ENCODE measurements at regions not wholly inside any gene's neighbourhood (a gene's known extent, or its start where the extent isn't known, plus 50 kb on each side); places are given as distances from the start of the nearest gene placed in this dataset.
"Not testable (repeated sequence)": the region's sequence is repeated elsewhere in the genome, so short reads cannot be mapped to it uniquely, and the experiment has no call there.

DNA sequence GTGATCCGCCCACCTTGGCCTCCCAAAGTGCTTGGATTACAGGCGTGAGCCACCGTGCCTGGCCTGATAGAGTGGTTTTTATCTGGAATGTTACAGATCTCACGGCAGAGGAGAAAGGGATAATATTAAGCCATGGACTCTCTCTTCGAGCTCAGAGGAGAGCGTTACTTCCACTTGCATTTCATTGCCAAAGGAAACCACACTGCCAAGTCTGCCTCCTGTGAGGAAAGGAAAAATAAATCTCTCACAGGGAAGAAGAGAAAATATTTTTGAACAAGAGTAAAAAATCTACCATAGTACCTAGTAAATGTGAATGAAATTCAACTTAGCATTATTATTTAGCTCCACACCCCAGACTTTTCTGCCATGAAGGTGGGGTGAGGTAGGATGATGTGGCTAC lies 319.2 kb upstream of the PRICKLE1 start:
- DNase-seq = no peak

DNA sequence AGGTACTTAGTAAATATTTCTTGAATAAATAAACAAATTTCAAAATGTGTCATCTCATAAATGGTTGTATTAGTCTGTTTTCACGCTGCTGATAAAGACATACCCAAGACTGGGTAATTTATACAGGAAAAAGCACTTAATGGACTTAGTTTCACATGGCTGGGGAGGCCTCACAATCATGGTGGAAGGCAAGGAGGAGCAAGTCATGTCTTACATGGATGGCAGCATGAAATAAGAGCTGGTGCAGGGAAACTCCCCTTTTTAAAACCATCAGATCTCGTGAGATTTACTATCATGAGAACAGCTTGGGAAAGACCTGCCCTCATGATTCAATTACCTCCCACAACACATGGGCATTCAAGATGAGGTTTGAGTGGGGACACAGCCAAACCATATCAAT lies 317.3 kb upstream of the PRICKLE1 start:
- DNase-seq = not testable (repeated sequence)

- no peak for DNase-seq
These were observed 315.8 kb upstream of the PRICKLE1 start for GRCh38 chr12:42905419-42905705.

DNA sequence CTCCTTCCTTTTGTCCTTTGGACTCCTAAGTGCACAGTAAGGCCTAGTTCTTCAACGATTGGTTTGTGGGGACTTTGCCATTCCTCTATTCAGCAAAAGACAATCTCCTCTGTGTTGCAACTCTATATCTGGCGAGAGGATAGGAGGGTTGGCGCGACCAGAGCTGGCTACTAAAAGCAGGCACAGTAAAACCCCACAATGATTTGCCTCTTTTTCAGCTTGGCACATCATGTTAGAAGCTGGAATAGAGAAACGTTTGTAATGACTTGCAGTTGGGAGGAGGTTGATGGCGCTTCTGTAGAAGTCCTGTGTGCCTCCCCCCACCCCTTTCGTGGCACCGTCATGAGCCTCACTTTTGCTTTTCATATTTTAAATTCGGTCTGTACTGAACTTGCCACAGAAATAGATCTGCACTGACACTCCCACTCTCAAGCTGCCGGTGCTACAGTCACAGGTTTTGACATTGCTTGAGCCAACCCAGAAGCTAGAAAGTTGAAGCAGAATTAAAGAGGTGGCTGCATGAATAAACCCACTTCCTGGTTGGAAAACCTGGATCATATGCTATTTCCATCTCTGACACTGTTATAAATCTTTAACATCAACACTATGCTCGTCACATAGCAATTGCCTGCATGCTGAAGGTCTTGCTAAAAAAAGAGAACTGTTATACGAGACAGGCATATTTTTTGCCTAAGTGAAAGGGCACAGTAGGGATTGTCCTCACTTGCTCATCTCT lies 315.3 kb upstream of the PRICKLE1 start:
- DNase-seq = no peak

DNA sequence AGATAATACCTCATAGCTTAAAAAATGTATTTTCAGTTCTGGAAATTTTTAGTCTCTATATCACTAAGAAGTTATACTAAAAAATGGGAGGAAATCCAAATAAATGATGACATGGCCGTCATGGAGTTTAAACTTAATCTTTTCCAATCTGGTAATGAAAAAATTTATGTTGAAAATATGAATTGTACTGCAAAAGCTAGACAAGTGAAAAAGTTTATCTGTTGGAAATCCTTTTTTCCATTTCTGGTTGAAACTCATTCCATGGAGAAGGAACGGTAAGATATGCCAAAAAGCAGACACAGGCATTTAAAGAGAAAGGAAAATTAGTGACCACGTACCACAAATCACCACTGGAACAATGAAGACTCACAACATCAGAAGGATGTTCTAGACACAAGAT lies 314.2 kb upstream of the PRICKLE1 start:
- DNase-seq = no peak

GRCh38 chr12:42902001-42902400 lies 312.5 kb upstream of the PRICKLE1 start:
- no peak for DNase-seq

GRCh38 chr12:42893803-42894202 lies 304.3 kb upstream of the PRICKLE1 start:
- no peak for DNase-seq

DNA sequence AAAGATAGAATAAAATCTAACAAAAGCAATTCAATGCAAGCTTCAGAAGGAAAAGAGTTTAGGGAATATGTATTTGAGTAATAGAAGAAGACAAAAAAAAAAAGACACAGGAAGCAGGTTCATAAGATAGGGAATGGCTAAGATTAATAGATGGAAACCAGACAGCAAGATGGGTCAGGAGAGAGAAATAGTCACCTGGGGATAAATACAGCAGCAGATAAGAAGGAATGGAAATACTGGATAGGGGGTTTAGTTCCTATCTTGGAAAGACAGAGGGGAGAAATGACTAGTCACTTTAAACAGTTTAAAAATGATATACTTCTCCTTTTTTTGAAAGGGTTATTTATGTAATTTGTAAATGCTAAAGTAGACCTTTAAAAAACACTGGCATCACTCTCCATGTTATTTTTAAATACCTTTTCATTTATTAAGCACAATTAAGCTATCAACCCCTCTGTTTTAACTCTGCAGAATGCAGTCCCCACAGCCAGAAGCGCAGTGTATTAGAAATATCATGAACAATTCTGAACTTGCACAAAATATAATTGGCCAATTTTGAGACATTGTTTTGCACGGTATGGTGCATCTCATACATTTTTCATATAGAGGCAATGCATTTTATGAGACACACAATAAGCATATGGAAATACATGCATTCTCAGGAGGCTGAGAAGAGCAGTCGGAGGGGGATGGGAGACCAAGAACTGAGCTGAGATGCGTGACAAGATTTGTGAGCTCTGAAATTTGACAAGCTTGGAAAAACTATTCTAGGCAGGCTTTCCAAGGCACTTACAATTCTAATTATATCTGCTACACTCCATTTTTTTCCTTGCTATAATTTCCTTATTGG lies 303.4 kb upstream of the PRICKLE1 start:
- no peak for DNase-seq

GRCh38 chr12:42887657-42888056 lies 298.1 kb upstream of the PRICKLE1 start:
- DNase-seq = no peak

DNA sequence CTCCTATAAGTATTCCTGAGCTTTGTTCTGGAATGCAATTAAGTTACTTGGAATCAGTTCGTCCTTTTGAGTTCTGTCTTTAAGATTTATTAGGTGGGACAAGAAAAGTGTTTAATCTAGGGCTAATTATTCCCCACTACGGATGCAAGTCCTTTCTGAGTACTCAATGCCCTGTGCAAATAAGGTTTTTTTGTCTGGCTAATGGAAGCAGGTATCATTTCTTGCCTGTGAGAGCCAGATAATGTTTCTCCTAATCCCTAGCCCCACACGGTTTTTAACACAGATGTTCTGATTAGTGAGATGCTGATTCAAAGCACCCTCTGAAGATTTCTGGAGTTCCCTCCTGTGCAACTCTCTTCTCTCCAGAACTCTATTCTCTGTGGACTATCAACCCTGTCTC lies 296.6 kb upstream of the PRICKLE1 start:
- DNase-seq = no peak

GRCh38 chr12:42885677-42886076 lies 296.1 kb upstream of the PRICKLE1 start:
- no peak for DNase-seq

DNA sequence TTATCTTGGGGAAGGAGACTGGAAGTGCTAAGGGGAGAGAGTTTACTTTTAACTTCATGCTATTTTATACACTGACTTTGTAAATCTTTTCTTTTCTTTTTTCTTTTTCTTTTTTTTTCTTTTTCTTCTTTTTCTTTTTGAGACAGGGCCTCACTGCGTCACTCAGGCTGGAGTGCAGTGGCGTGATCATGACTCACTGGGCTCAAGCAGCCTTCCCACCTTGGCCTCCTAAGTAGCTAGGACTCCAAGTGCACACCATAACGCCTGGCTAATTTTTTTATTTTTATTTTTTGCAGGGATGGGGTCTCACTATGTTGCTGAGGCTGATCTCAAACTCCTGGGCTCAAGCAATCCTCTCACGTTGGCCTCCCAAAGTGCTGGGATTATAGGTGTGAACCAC lies 294.6 kb upstream of the PRICKLE1 start:
- DNase-seq = no peak

- DNase-seq = no peak
These were observed 283.9 kb upstream of the PRICKLE1 start for GRCh38 chr12:42873401-42873800.

DNA sequence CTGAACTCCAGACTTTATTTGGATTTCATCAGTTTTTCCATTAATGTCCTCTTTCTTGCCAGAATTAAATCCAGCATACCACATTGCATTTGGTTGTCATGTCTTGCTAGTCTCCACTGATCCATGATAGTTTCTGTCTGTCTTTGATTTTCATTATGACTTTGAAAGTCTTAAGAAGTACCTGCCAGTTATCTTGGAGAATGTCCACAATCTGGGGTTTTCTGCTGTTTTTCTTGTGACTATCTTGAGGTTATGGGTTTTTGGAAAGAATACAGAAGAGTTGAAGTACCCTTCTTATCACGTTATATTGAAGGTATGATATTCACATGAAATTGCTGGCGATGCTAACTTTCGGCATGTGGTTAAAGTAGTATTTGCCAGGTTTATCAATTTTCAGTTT lies 282.3 kb upstream of the PRICKLE1 start:
- DNase-seq = no peak

GRCh38 chr12:42868291-42868690 lies 278.7 kb upstream of the PRICKLE1 start:
- DNase-seq = no peak

GRCh38 chr12:42865282-42865681 lies 275.7 kb upstream of the PRICKLE1 start:
- DNase-seq = no peak

DNA sequence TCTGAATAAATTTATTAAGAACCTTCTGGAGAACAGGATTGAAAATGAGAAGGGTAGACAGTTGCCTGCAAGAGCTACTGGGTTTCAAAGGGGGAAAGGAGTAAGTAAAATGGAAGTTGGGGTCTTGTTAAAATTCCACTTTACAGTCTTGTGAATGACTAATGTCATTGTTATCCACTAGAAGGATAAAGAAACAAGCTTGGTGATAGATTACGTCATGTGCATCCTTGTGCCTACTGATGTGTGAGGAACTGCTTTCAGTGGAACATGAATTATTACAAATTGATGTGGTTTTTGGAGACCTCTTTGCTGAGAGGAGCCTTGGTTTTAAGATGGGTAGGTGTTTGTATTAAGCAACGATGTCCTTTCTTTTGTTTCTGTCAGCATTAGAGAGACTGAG lies 272.5 kb upstream of the PRICKLE1 start:
- DNase-seq = no peak

DNA sequence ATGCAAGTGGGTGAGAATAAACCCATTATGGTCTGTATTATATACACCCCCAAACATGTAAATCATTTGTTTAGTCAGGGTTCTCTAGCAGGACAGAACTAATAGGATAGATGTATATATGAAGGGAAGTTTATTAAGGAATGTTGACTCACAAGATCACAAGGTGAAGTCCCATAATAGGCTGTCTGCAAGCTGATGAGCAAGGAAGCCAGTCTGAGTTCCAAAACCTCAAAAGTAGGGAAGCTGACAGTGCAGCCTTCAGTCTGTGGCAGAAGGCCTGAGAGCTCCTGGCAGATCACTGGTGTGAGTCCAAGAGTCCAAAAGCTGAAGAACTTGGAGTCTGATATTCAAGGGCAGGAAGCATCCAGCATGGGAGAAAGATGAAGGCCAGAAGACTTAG lies 270.8 kb upstream of the PRICKLE1 start:
- not testable (repeated sequence) for DNase-seq

- DNase-seq = no peak
These were observed 270.1 kb upstream of the PRICKLE1 start for GRCh38 chr12:42859612-42860011.

GRCh38 chr12:42857106-42857505 lies 267.6 kb upstream of the PRICKLE1 start:
- DNase-seq = no peak

- DNase-seq = no peak
These were observed 265.9 kb upstream of the PRICKLE1 start for GRCh38 chr12:42855362-42855950.

DNA sequence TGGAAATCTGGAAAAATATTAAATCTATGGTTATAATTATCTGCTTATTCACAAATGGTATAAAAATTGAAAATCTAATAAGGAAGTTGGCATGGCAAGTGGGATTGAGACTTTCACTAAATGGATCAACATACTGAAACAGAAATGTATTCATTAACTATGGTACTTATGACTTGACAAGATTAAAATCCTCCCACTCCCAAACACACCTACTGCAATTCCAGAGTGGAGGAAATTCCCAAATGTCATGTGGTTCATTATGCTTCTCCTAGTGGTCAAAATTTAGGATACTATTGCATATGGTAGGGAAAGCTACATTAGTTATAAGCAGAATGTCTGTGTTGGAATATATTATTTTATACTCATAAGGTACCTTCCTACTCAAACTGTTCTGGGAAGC lies 265.3 kb upstream of the PRICKLE1 start:
- no peak for DNase-seq

DNA sequence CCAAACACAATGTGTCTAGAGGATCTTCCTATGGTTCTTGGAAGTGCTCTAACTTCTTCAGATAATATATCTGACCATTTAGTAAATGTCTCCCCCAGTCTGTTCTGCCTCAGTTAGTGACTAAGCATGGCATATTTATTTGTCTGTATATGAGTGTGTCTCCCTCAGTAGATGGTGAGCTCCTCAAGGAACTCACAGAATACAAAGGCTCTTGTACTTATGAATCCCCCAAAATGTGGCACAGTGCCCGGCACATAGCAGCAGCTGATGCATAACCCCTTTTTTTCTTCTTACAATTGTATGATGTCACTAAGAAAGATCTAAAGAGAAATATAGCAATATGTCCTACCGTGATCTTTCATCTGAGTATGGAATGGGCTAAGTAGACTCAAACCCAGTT lies 264.7 kb upstream of the PRICKLE1 start:
- DNase-seq = no peak

Data from SHP77 (cell line).